Coronary artery (tissue), 2 donors: ENCODE measurements at regions not wholly inside any gene's neighbourhood (a gene's known extent, or its start where the extent isn't known, plus 50 kb on each side); places are given as distances from the start of the nearest gene placed in this dataset.

Experiments used
- DNase-seq: peaks from one replicate; pipeline ENCODE4 v3.0.0-alpha.2; 2017; ENCODE audit warnings: low spot score
- H3K27ac ChIP-seq, 2 donors: fragments of 200-600 bp; sonication (generic); one replicate each; pipeline ENCODE4 v1.5.1; 2016 to 2019
- H3K4me3 ChIP-seq: fragments of 200-600 bp; sonication (generic); 2 replicates; pipeline ENCODE4 v1.5.1; 2016; ENCODE audit warnings: mild to moderate bottlenecking, moderate library complexity
- TF ChIP-seq, protein P1 (sequence below): fragments of 200-600 bp; sonication (generic); IDR thresholded peaks from one replicate; pipeline ENCODE4 v1.5.1; 2019; ENCODE audit warnings: antibody characterized with exemption

DNA sequence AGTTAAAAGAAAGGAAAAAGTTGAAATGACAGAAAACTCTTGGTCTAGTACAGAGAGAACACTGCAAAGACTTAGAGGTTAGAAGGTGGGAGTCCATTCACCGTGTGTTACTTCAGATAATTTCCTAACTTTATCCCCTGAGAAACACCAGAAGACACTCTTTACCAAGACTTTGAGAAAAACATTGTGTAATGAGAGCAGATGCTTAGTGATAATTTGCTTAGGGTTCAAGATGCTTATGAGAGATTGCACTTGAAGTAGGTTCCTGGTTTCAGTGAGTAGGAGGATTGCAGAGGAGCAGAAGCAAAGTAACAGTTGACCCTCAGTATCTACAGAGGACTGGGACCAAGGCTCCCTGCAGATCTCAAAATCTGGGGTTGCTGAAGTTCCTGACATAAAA, 594.1 kb downstream of the NR2F2 start:
- Histone ChIP-seq H3K4me3 (no peak overlapping the region), H3K27ac (no peak overlapping the region)
- DNase-seq = no peak
- TF ChIP-seq, protein P1, sequence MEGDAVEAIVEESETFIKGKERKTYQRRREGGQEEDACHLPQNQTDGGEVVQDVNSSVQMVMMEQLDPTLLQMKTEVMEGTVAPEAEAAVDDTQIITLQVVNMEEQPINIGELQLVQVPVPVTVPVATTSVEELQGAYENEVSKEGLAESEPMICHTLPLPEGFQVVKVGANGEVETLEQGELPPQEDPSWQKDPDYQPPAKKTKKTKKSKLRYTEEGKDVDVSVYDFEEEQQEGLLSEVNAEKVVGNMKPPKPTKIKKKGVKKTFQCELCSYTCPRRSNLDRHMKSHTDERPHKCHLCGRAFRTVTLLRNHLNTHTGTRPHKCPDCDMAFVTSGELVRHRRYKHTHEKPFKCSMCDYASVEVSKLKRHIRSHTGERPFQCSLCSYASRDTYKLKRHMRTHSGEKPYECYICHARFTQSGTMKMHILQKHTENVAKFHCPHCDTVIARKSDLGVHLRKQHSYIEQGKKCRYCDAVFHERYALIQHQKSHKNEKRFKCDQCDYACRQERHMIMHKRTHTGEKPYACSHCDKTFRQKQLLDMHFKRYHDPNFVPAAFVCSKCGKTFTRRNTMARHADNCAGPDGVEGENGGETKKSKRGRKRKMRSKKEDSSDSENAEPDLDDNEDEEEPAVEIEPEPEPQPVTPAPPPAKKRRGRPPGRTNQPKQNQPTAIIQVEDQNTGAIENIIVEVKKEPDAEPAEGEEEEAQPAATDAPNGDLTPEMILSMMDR = no peak

DNA sequence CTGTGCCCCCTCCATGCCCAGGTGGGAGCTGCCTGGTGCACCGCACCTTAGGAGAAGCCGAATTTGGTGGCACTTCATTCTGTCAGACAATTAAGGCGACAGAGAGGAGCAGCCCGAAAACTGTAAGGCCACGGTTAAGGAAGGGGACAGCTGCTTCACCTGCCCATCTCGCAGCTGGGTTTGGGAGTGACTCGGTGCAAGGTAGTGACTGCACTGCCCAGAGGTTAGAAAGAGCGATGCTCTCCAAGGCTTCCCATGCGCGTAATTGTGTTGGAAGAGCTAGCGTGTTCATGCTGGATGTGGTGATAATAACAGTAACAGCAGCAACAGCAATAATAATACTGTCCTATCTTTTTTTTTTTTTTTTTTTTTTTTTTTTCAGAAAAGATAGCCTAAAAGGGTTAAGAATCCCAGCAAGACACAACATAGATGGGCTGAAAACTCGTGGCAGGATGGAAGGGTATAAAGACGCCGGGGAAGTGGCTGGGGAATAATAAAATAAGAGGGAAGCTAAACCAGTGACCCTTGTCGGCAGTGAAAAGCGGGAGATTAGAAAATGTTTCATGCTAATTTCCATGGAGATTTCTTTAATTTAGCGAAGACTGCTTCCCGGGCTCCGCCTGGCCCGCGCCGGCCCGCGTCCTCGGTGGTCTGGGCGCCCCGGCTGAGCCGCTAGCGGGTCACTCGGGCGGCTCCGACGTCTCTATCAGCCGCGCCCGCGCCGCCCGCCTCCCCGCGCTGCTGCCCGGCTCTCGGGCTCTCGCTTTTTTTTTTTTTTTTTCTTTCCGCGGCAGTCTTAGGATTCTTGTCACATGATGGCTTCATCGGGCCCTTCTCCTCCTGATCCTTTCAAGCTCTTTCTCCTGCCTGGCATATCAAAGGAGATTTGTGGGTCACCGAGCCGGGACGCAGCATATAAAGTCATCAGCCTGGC, 617.1 kb downstream of the NR2F2 start:
- DNase-seq = no peak
- TF ChIP-seq, protein P1 = no peak
- Histone ChIP-seq H3K27ac (no peak overlapping the region), H3K4me3 (peak overlapping the region; percentile 53)

DNA sequence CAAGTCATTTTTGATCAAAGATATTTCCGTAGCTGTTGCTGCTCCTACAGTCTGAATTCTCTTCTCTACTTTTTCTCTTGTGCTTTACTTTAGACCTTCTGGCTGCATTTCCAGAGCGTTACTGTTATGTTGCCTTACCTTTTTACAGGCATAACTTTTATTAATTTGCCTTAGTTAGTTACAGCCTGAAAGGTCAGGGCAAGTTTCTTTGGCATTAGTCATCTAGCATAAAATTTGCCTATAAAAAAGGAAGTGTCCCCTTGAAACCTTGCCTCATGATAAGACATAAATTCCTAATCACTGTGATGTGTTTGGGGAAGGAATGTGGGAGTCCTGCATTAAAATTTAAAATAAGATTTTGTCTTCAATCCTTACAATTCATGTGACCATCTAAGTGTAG, 618.5 kb downstream of the NR2F2 start:
- DNase-seq = no peak
- no peak overlapping the region for H3K27ac ChIP-seq
- no peak overlapping the region for H3K4me3 ChIP-seq
- TF ChIP-seq, protein P1 = no peak

DNA sequence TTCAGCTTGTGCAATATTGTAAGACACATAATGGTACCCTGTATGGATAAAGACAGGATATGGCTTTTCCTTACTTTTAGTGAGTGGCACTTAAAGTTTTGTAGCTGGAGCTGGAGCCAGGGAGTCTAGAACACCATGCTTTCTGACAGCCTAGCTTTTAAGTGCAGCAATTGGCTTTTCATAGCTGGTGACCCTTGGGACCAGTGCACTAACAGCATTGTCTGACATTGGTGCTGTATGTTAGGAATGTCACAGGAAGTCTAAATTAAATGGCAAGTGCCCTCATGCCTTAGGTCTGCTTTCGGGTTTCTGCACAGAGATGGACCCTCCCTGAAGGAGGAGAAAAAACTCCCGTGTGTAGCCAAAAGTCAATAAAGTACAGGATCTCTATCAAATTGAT, 628.2 kb downstream of the NR2F2 start:
- TF ChIP-seq, protein P1 = no peak
- no peak overlapping the region for H3K27ac ChIP-seq
- no peak for DNase-seq
- H3K4me3 ChIP-seq = no peak overlapping the region

DNA sequence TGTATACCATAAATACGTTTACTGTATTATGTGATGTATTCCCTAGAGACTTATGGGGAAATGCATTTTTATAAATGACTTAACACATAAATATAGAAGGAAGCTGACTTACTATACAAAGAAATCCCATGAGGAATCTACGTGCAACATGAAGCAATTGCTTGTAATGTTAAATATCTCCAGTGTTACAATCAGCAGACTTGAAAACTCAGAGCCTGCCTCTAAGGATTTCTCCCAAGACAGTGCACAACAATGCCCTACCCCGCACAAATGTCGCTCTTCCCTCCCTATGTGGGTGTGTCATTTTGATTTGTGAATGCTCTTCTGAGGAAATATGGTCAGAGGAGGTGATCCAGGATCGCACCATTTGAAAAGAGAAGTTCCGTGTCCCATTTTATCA, 629.0 kb downstream of the NR2F2 start:
- TF ChIP-seq, protein P1 = no peak
- DNase-seq = no peak
- Histone ChIP-seq H3K4me3 (no peak overlapping the region), H3K27ac (no peak overlapping the region)

DNA sequence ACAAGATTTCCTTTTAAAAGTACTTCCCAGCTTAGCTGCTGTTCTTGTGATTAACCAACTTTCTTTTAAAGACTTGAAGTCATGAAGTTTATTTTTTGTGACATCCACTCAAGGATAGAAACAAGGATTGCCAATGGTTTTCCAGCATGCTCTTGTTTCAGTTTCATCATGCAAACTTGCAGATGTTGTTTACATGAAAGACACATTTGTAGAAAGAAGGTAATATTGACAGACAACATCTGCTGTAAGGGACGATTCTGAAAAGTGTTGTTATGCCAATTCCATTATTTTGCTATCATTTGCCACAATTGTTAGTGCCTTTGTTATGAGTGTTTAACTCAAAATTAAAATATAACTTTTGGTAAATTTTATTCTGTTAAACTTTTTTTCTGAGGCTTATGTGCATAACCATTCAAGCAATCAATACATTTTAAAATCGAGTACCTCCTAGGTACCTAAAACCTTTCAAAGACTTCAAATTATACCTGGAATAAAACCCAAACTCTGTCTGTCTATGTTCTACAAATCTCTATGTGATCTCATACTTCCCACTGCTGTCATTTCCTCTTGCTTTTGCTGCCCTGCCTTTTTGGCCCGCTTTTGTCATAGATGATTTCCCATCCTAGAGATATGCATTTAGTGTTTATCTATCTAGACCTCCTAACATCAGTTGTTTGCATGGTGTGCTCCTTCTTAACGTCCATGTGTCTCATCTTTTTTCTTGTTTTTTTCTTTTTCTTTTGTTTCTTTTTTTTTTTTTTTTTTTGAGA, 630.4 kb downstream of the NR2F2 start:
- no peak for DNase-seq
- TF ChIP-seq, protein P1 = no peak
- Histone ChIP-seq H3K4me3 (no peak overlapping the region), H3K27ac (no peak overlapping the region)
